ENCODE measurements at regions not wholly inside any gene's neighbourhood (a gene's known extent, or its start where the extent isn't known, plus 50 kb on each side); places are given as distances from the start of the nearest gene placed in this dataset.

DNA sequence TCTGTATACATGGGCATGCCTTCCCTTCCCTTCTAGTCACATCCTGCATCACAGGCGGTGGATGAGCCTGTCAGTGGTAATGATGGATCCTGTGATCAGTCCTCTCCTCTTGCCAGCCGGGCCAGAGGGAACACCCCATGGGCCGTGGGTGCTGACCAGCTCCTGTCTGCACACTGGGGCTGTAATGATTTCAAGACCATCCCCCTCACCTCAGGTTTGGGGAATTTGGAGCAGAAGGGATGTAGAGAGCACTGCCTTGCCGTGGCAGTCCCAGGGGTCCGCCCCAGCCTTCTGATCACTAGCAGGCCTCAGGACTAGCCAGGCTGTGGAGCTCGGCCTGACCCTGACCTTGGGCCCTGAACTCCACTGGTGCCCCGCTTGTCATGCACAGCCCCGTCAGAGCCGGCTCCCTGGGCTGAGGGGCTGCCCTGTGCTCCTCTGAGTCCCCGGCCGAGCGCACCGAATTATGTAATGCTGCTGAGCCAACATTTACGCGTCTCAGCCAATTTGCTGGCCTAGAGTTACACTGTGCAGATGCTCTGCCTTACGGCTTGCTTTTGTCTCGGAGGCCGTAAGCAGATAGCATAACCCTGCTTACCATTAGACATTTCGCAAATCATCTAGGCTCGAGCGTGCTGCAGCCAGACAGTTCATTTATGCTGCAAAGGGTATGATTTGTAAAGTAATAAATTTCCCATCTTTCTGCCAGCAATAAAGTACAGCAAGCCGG lies 155.3 kb downstream of the MACROH2A1 start:
- Histone ChIP-seq H2AFZ (ENCODE audit: control insufficient read depth, low read length) (no peak overlapping the region), H3K79me2 (ENCODE audit: control insufficient read depth, insufficient read depth, low read length) (no peaks in the 10 kb centered on the region), H3K36me3 (ENCODE audit: control insufficient read depth in 2 of 2, extremely low read depth in 1 of 2, insufficient read depth in 2 of 2, low read length in 2 of 2) (no peaks in the 10 kb centered on the region), H3K9me3 (ENCODE audit: control insufficient read depth, low read depth, low read length) (no peaks in the 10 kb centered on the region), H3K27me3 (ENCODE audit: control insufficient read depth, extremely low read depth, insufficient read depth, low read length) (no peaks in the 10 kb centered on the region), H4K20me1 (ENCODE audit: control insufficient read depth, extremely low read depth, insufficient read depth, low read length) (no peaks in the 10 kb centered on the region), H3K4me2 (ENCODE audit: control insufficient read depth, extremely low read depth, insufficient read depth, low read depth, low read length) (no peak overlapping the region), H3K4me3 (ENCODE audit: control insufficient read depth in 2 of 3, extremely low read depth in 1 of 3, insufficient read depth in 2 of 3, low read depth in 1 of 3, low read length in 3 of 3) (no peak overlapping the region), H3K27ac (ENCODE audit: control insufficient read depth, insufficient read depth, low read length) (no peak overlapping the region), H3K4me1 (ENCODE audit: control insufficient read depth, extremely low read depth, insufficient read depth, low read length) (peaks cover 49% of the 10 kb centered on the region), H3K9ac (ENCODE audit: control insufficient read depth, extremely low read depth, insufficient read depth, low read length) (no peak overlapping the region), H3K9me1 (ENCODE audit: control insufficient read depth, extremely low read depth, insufficient read depth, low read length) (no peaks in the 10 kb centered on the region)
- dilution Hi-C loops (cut with MboI; ENCODE audit: extremely low pct_ligation_motif_present, low sequenced_read_pairs): no loop called here
- no peak for FAIRE-seq
- no peak for DNase-seq (ENCODE audit: low read depth, low spot score)
- no peak for TF ChIP-seq EZH2 (IDR thresholded peaks at IDR 0.05; ENCODE audit: low read length)
- TF ChIP-seq, protein P1, sequence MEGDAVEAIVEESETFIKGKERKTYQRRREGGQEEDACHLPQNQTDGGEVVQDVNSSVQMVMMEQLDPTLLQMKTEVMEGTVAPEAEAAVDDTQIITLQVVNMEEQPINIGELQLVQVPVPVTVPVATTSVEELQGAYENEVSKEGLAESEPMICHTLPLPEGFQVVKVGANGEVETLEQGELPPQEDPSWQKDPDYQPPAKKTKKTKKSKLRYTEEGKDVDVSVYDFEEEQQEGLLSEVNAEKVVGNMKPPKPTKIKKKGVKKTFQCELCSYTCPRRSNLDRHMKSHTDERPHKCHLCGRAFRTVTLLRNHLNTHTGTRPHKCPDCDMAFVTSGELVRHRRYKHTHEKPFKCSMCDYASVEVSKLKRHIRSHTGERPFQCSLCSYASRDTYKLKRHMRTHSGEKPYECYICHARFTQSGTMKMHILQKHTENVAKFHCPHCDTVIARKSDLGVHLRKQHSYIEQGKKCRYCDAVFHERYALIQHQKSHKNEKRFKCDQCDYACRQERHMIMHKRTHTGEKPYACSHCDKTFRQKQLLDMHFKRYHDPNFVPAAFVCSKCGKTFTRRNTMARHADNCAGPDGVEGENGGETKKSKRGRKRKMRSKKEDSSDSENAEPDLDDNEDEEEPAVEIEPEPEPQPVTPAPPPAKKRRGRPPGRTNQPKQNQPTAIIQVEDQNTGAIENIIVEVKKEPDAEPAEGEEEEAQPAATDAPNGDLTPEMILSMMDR (optimal IDR thresholded peaks at IDR 0.05 in 1 of 3, IDR thresholded peaks at IDR 0.05 in 1 of 3, conservative IDR thresholded peaks at IDR 0.05 in 1 of 3; ENCODE audit: extremely low read depth in 1 of 3, insufficient read depth in 2 of 3, low read length in 3 of 3): no peak

GRCh38 chr5:135242866-135243555 lies 156.0 kb downstream of the MACROH2A1 start:
- Histone ChIP-seq H3K9me3 (ENCODE audit: control insufficient read depth, low read depth, low read length) (no peaks in the 10 kb centered on the region), H3K27ac (ENCODE audit: control insufficient read depth, insufficient read depth, low read length) (no peak overlapping the region), H4K20me1 (ENCODE audit: control insufficient read depth, extremely low read depth, insufficient read depth, low read length) (no peaks in the 10 kb centered on the region), H3K4me2 (ENCODE audit: control insufficient read depth, extremely low read depth, insufficient read depth, low read depth, low read length) (no peak overlapping the region), H3K27me3 (ENCODE audit: control insufficient read depth, extremely low read depth, insufficient read depth, low read length) (no peaks in the 10 kb centered on the region), H3K79me2 (ENCODE audit: control insufficient read depth, insufficient read depth, low read length) (no peaks in the 10 kb centered on the region), H3K4me3 (ENCODE audit: control insufficient read depth in 2 of 3, extremely low read depth in 1 of 3, insufficient read depth in 2 of 3, low read depth in 1 of 3, low read length in 3 of 3) (no peak overlapping the region), H3K9ac (ENCODE audit: control insufficient read depth, extremely low read depth, insufficient read depth, low read length) (no peak overlapping the region), H3K9me1 (ENCODE audit: control insufficient read depth, extremely low read depth, insufficient read depth, low read length) (no peaks in the 10 kb centered on the region), H3K36me3 (ENCODE audit: control insufficient read depth in 2 of 2, extremely low read depth in 1 of 2, insufficient read depth in 2 of 2, low read length in 2 of 2) (no peaks in the 10 kb centered on the region), H3K4me1 (ENCODE audit: control insufficient read depth, extremely low read depth, insufficient read depth, low read length) (peaks cover 49% of the 10 kb centered on the region), H2AFZ (ENCODE audit: control insufficient read depth, low read length) (no peak overlapping the region)
- FAIRE-seq (no peak), DNase-seq (ENCODE audit: low read depth, low spot score) (no peak)
- dilution Hi-C loops (cut with MboI; ENCODE audit: extremely low pct_ligation_motif_present, low sequenced_read_pairs): no loop called here
- TF ChIP-seq, protein P1 (optimal IDR thresholded peaks at IDR 0.05 in 1 of 3, IDR thresholded peaks at IDR 0.05 in 1 of 3, conservative IDR thresholded peaks at IDR 0.05 in 1 of 3; ENCODE audit: extremely low read depth in 1 of 3, insufficient read depth in 2 of 3, low read length in 3 of 3): no peak
- no peak for TF ChIP-seq EZH2 (IDR thresholded peaks at IDR 0.05; ENCODE audit: low read length)
